HUES6 (cell line): ENCODE measurements at regions not wholly inside any gene's neighbourhood (a gene's known extent, or its start where the extent isn't known, plus 50 kb on each side); places are given as distances from the start of the nearest gene placed in this dataset.
A peak's percentile ranks its signal among the peaks of the same experiment; 100 is the strongest.

Source experiments
- H3K27ac ChIP-seq: 2 replicates; pipeline ENCODE4 v1.7.0; 2013; ENCODE audit warnings: low read depth, mild to moderate bottlenecking, low read length, inconsistent platforms
- H3K27me3 ChIP-seq: 2 replicates; pipeline ENCODE4 v1.6.1; 2013; ENCODE audit warnings: low read length; ENCODE audit not compliant: control insufficient read depth, insufficient read depth
- H3K36me3 ChIP-seq: 2 replicates; pipeline ENCODE4 v1.6.1; 2013; ENCODE audit warnings: low read length; ENCODE audit not compliant: control insufficient read depth, insufficient read depth
- H3K4me1 ChIP-seq: 2 replicates; pipeline ENCODE4 v1.6.1; 2013; ENCODE audit warnings: low read length; ENCODE audit not compliant: control insufficient read depth, insufficient read depth
- H3K4me3 ChIP-seq: 2 replicates; pipeline ENCODE4 v1.5.1; 2013; ENCODE audit warnings: low read depth, low read length
- H3K9ac ChIP-seq: one replicate; pipeline ENCODE4 v1.6.1; 2013; ENCODE audit warnings: mild to moderate bottlenecking, low read length
- H3K9me3 ChIP-seq: 2 replicates; pipeline ENCODE4 v1.6.1; 2013; ENCODE audit warnings: low read depth, low read length; ENCODE audit not compliant: control insufficient read depth, insufficient read depth

GRCh38 chr4:136443006-136443405 lies 1089.3 kb downstream of the PCDH18 start:
- H3K36me3 ChIP-seq: no peaks in the 10 kb centered on the region
- no peaks in the 10 kb centered on the region for H3K4me1 ChIP-seq
- H3K9me3 ChIP-seq: no peaks in the 10 kb centered on the region
- H3K9ac ChIP-seq: no peak overlapping the region
- no peaks in the 10 kb centered on the region for H3K27me3 ChIP-seq
- no peak overlapping the region for H3K4me3 ChIP-seq
- H3K27ac ChIP-seq: no peak overlapping the region

- H3K4me3 ChIP-seq: no peak overlapping the region
- H3K27ac ChIP-seq: no peak overlapping the region
- H3K9me3 ChIP-seq: no peaks in the 10 kb centered on the region
- no peaks in the 10 kb centered on the region for H3K4me1 ChIP-seq
- no peak overlapping the region for H3K9ac ChIP-seq
- no peaks in the 10 kb centered on the region for H3K36me3 ChIP-seq
- H3K27me3 ChIP-seq: no peaks in the 10 kb centered on the region
These were observed 1089.8 kb downstream of the PCDH18 start for GRCh38 chr4:136442447-136442846.

GRCh38 chr4:136441629-136442282 lies 1090.5 kb downstream of the PCDH18 start:
- no peaks in the 10 kb centered on the region for H3K9me3 ChIP-seq
- H3K9ac ChIP-seq: no peak overlapping the region
- H3K4me3 ChIP-seq: no peak overlapping the region
- no peaks in the 10 kb centered on the region for H3K27me3 ChIP-seq
- peaks cover 3% of the 10 kb centered on the region; the same call in 1 of the 2 replicates for H3K4me1 ChIP-seq
- no peaks in the 10 kb centered on the region for H3K36me3 ChIP-seq
- no peak overlapping the region for H3K27ac ChIP-seq

GRCh38 chr4:136438645-136439044 lies 1093.6 kb downstream of the PCDH18 start:
- Histone ChIP-seq H3K36me3 (no peaks in the 10 kb centered on the region), H3K9me3 (no peaks in the 10 kb centered on the region), H3K9ac (no peak overlapping the region), H3K27ac (no peak overlapping the region), H3K27me3 (no peaks in the 10 kb centered on the region), H3K4me1 (peaks cover 6% of the 10 kb centered on the region; the same call in 1 of the 2 replicates), H3K4me3 (no peak overlapping the region)

- H3K36me3 ChIP-seq: no peaks in the 10 kb centered on the region
- H3K4me3 ChIP-seq: no peak overlapping the region
- H3K27ac ChIP-seq: no peak overlapping the region
- no peaks in the 10 kb centered on the region for H3K27me3 ChIP-seq
- H3K4me1 ChIP-seq: no peaks in the 10 kb centered on the region
- no peaks in the 10 kb centered on the region for H3K9me3 ChIP-seq
- H3K9ac ChIP-seq: no peak overlapping the region
These were observed 1108.2 kb downstream of the PCDH18 start for GRCh38 chr4:136424052-136424451.

GRCh38 chr4:136414981-136415380 lies 1117.3 kb downstream of the PCDH18 start:
- no peaks in the 10 kb centered on the region for H3K9me3 ChIP-seq
- H3K36me3 ChIP-seq: no peaks in the 10 kb centered on the region
- H3K4me1 ChIP-seq: no peaks in the 10 kb centered on the region
- no peak overlapping the region for H3K9ac ChIP-seq
- no peak overlapping the region for H3K27ac ChIP-seq
- H3K4me3 ChIP-seq: no peak overlapping the region
- H3K27me3 ChIP-seq: no peaks in the 10 kb centered on the region

- Histone ChIP-seq H3K4me3 (no peak overlapping the region), H3K27me3 (no peaks in the 10 kb centered on the region), H3K36me3 (no peaks in the 10 kb centered on the region), H3K9ac (no peak overlapping the region), H3K9me3 (no peaks in the 10 kb centered on the region), H3K4me1 (no peaks in the 10 kb centered on the region), H3K27ac (no peak overlapping the region)
These were observed 1119.6 kb downstream of the PCDH18 start for GRCh38 chr4:136412708-136413107.

GRCh38 chr4:136400829-136401228 lies 1131.5 kb downstream of the PCDH18 start:
- no peak overlapping the region for H3K27ac ChIP-seq
- no peaks in the 10 kb centered on the region for H3K4me1 ChIP-seq
- no peak overlapping the region for H3K4me3 ChIP-seq
- no peaks in the 10 kb centered on the region for H3K9me3 ChIP-seq
- H3K9ac ChIP-seq: no peak overlapping the region
- no peaks in the 10 kb centered on the region for H3K27me3 ChIP-seq
- H3K36me3 ChIP-seq: no peaks in the 10 kb centered on the region

GRCh38 chr4:136395212-136395722 lies 1137.0 kb downstream of the PCDH18 start:
- no peaks in the 10 kb centered on the region for H3K36me3 ChIP-seq
- no peak overlapping the region for H3K27ac ChIP-seq
- H3K9me3 ChIP-seq: no peaks in the 10 kb centered on the region
- H3K27me3 ChIP-seq: no peaks in the 10 kb centered on the region; the same call in 1 of the 2 replicates
- peak overlapping the region; percentile 55 for H3K4me3 ChIP-seq
- no peaks in the 10 kb centered on the region for H3K4me1 ChIP-seq
- H3K9ac ChIP-seq: no peak overlapping the region

GRCh38 chr4:136392576-136392975 lies 1139.7 kb downstream of the PCDH18 start:
- Histone ChIP-seq H3K9me3 (no peaks in the 10 kb centered on the region), H3K4me1 (no peaks in the 10 kb centered on the region), H3K4me3 (no peak overlapping the region), H3K27ac (no peak overlapping the region), H3K9ac (no peak overlapping the region), H3K36me3 (no peaks in the 10 kb centered on the region), H3K27me3 (no peaks in the 10 kb centered on the region; the same call in 1 of the 2 replicates)

GRCh38 chr4:136390824-136391223 lies 1141.5 kb downstream of the PCDH18 start:
- Histone ChIP-seq H3K36me3 (no peaks in the 10 kb centered on the region), H3K27me3 (no peaks in the 10 kb centered on the region; the same call in 1 of the 2 replicates), H3K4me3 (no peak overlapping the region), H3K9ac (no peak overlapping the region), H3K27ac (no peak overlapping the region), H3K9me3 (no peaks in the 10 kb centered on the region), H3K4me1 (no peaks in the 10 kb centered on the region)
